Globus pallidus (tissue), 1 donor: ENCODE measurements at regions not wholly inside any gene's neighbourhood (a gene's known extent, or its start where the extent isn't known, plus 50 kb on each side); places are given as distances from the start of the nearest gene placed in this dataset.

Experiments used
- DNase-seq: peaks from one replicate; pipeline ENCODE4 v3.0.0-alpha.2; 2015; ENCODE audit warnings: low spot score

- no peak for DNase-seq
These were observed 52.3 kb upstream of the PIP4K2A start for GRCh38 chr10:22766693-22767092.

DNA sequence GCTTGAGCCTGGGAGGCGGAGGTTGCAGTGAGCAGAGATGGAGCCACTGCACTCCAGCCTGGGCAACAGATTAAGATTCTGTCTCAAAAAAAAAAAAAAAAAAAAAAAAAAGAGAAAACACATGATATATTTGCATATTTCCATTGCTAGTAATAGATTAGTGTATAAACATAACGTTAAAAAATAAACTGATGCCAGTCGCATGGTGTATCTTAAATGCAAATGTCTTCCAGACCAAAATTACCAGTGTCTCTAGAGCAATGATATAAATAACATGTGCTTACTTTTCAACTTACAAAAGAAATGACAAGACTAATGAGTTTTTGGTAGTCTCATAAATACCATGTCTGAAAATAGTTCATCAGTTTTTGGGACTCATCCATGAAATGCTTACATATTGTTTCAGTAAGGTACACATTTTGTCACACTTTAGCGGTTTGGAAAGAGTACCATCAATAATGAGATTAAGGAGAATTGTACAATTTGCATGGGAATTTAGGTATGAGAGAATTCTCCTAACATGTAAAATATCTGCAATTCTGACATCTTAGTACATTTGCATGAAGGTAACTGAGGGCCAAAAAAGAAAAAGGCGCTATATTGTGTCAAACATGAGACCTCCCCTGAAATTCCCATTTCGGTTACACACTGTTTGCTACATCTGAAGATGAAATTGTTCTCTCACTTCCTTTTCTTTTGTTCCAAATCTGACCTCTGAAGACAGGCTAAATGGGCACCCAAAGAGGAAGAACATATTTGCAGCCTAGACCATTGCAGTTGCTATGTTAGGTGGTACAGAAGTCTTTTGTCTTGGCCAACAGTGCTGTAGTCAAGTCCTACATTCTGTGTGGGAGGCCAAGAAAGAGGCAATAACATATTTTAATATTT is 51.5 kb upstream of the PIP4K2A start:
- no peak for DNase-seq

DNA sequence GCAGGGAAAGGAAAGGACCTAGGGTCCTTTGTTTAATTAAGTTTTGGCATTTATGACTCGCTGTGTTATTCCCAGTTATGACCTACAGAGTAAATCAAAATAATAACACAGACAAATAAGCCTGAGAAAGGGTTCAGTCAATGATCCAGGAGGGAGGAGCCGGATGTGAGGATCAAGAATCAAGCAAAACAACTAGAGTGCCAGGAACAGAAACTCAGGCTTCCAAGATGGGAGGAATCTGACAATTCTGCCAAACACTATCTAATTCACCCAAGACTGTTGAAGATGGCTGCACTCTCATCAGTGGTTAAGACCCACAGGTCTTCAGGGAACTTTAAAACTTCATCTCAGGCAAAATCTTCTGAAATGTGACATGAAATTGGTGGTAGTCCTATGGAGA is 50.3 kb upstream of the PIP4K2A start:
- DNase-seq: no peak
